ENCODE measurements at regions not wholly inside any gene's neighbourhood (a gene's known extent, or its start where the extent isn't known, plus 50 kb on each side); places are given as distances from the start of the nearest gene placed in this dataset.

DNA sequence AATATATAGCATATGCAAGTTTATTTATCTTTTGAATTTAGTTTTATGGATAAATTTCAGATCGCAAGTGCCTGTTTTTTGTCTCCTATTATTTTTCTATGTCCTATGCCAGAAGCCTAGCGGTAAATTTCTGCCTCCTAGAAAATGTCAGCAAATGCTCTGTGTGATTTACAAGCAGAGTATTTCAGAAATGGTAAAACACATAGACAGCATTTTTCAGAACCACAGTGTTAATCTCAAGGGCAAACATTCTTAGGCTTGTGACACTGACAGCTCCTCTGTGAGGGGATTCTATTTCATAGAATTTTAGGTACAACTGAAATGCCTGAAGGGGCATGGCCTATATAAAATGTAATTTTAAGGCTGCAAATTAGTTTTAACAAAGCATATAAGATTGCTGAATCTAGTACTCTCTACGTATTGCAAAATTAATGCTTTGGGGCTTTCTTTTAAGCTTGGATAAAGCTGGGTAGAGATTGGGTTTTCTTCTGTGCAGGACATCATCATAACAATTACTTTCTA is 89.9 kb upstream of the PTCHD4 start:
- DNase-seq = no peak

DNA sequence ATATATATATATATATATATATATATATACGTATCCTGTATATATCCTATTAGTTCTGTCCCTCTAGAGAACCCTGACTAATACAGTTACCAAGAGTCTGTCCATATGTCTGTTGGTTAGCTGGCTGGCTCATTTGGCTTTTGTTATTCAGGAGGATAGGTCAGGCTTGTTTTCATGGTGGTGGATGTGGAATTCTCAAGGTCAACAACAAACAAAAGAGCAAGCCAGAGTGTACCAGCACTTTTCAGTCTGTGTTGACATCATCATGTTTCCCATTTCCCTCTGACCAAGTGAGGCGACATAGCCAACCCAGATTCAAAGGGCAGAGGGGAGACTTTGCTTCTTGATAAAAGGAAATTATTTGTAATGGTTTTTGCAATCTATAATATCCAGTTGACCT is 88.5 kb upstream of the PTCHD4 start:
- no peak for DNase-seq

DNA sequence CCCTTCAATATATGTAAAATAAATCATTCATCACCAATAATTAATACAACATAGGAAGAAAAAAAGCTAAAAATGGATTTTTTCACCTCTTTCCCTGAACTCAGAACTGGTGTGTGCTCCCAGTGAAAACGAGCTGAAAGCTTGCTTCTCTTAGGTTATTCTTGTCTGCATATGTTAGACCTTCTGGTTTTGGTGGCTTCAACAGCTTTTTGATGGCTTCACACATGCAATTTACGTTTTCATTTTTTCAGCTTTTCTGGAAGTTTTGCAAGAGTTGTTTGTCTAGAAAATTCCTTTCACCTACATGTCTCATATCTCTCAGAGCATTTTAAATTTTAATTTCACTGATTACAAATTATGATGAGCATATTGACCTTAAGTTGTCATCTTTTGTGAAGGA is 86.9 kb upstream of the PTCHD4 start:
- no peak for DNase-seq

DNA sequence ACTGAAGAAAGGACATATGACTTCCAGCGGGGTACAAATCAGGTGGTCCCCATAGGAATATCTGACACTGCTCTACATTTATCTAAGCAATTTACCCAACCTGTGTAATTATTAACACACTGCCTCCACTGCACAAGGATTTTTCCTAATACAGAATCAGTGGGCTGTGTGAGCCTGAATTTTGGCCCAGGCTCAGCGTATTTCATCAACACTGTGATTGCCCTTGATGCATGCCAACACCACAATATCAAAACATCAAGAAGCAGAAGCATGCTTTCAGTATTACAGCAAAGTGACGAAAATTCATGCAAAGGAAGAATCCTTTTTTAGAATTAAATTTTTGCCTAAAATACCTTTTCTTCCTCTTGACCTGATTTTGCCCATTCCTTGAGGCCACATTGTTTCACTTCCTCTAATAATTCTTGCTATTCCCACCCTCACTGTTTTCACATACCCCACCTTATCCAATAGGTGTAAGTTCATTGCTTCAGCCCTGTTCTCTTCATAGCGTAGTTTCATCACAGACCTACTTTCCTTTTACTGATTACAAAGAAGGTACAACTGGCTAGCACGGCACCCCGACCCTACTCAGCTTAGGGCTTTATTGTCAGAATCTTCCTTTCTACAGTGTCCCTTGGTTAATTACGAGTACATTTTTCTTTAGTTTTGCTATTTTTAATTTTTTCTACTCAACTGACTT is 83.7 kb upstream of the PTCHD4 start:
- no peak for DNase-seq

DNA sequence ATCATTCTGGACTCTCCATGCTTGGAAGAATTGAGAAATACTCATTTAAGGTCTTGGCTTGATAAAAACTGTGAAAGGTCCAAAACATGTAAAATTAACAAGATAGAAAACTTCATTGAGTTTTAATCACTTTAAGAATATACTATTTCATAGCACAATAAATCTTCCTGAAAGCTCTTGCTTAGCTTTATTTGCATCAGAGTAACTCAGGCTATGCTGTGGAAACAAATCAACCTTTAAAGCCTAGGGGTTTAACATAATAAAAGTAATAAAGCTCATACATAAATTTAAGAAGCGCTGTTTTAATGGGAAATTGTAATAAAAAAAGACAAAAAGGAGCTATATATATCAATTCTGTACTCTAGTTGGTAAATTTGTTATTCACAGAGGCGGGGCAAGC is 77.2 kb upstream of the PTCHD4 start:
- DNase-seq = no peak

DNA sequence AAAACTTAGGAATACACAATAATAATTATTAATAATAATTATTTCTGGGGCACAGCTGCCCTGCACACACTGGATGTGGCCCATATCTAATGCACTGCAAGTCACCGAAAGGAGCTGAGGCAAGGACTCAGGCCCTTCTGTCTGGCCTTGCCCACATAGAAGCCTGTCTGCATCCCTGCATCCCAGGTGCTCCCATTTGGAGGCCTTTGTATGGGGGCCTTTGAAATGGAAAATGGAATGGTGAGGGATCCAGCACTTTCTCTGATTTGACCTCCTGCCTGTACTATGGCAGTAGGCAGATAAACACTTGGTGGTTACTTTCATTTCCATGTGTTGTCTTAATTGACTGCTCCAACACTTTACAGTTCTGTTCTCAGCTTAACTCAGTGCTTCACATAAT is 75.7 kb upstream of the PTCHD4 start:
- DNase-seq = no peak

DNA sequence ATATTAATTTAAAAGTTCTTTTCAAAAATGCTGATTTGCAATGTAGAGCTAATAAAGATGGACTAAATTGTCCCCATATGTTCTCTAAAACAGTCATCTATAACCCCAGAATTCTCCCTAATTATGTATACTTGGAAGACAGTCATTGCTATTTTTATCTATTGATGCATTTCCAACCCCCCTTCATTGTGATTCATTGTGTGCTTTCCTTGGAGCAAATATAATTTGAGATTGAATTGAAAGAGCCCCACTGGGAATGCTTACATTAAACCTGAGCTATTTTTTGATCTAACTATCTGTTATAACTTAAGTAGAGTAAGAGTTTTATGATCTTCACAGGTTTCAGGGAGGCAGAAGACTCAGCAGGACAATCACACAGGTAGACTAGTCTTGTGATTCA is 73.7 kb upstream of the PTCHD4 start:
- peak; percentile 32 to 74 for DNase-seq

DNA sequence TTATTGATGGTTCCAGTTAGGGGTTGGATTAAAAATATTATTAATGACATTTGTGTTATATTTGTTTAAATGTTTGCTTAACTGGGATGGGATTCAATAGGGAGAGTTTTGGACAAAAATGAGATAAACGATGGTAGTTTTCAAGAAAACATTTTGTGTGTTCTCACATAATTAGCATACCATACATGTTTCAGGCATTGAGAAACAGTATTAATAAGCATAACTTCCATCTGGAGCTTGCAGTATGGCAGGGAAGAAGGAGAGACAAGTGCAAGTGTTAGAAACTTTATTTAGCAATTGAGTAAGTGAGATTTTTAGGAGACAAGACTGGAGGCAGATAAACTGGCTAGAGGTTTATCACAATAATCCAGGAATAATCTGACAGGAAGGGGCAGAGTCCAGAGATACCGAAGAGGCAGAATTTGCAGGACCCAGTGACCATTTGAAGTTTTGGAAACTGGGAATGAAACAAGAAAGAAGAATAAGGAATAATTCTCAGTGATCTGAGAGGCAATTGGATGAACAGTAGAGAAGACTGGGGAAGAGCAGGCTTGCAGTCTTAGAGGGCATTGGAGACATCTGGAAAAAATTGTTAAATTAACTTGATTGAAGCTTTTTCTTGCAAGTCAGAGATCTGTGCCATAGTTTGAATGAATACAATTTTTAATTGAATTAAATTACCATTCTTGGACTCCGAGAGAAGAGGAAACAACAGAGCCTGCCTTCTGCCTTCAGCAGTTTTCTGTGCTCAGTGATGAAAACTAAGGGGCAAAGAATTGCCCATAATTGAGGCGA is 73.0 kb upstream of the PTCHD4 start:
- no peak for DNase-seq

DNA sequence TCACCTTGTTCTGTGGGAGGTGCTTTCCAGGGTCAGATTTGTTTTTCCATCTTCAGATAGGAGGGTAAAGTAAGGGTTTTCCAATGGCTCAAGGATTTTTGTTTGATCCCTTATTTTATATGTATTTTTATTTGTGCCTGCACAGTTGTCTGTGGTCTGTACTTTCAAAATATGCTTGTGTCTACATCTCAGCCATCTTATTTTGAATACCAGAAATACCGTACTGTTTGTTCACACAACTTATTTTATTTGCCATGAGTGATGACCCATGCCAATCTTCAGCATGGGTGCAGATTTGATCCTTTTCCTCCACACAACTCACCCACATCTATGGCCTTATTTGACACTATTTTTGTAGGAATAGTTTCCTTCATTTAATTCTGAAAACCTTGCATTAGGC is 72.2 kb upstream of the PTCHD4 start:
- no peak for DNase-seq

DNA sequence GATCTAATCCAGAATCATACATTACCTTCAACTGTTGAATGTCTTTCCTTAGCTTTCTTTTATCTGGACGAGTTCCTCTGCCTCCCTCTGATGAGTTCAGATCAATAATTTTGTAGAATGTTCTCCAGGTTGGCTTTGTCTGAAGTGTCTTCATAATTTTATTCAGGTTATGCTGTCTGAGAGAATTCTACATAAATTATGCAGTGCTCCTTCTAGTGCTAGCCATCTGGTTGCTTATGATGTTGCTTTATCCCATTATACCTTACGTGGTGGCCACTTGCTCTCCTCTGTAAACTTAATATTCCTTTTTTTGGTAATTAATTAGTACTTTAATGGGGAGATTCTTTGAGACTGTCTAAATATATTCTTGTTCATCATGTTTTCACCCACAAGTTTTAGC is 67.7 kb upstream of the PTCHD4 start:
- DNase-seq = no peak

DNA sequence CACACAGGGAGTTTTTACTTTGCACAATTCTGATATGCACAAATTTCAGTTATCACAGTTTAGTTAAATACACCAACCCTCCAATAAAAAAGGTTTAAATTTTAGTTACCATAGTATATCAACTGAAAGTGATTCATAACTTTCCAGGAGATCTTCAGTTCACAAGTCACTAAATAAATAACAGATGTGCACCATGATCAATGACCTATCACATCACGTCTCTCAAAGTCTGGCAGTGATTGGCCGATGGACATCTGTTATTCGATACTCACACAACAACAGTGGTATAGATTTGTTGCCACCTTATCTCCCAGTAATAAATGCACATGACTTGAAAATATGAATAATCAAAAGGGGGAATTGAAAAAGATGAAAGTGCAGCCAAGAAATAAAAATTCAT is 66.8 kb upstream of the PTCHD4 start:
- DNase-seq = no peak

DNA sequence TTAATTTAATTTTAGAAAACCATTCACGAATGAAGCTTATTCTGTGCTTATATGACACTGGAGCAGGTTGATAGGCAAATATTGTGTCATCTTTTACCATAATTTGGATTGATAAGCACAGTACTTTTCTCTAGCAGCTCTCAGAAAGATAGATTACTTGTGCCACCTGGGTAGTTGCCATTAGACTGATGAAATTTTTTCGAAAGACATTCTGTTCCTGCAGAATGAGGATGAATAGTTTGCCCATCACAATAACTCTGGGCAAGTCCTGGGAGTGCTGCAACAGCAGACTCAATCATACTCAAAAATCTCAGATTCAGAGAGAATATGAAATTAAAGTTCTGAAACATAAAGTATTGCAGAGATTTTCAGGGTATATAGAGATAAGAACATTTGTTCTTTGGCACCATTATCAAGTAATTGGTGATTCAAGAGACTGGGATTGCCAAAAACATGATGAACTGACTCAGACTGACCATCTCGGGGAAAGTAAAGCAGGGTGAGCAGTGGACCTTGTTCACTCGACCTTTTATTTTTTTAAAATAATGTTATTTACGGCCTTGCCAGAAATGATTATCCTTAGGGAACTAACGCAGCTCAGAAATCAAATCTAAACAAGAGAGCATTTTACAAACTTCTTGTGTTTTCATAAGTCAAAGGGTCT is 65.8 kb upstream of the PTCHD4 start:
- no peak for DNase-seq

DNA sequence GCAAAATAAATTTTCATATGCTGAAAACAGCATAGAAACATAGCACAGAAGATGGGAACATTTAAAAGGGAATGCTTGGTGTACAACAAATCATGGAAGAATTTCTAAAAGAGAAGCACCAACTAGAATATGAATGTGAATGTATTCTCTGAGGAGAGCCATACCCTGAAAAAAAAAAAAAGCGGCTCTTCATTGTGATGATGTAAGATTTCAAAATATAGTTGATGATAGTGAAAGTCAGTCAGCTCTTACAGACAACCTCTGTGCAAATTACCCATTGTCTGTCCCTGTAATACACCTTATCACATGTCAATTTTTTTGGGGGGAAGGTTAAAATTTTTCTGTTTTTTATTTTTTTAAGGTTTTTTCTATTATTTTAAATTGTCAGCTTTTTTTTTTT is 58.6 kb upstream of the PTCHD4 start:
- DNase-seq = no peak
